ENCODE measurements at regions not wholly inside any gene's neighbourhood (a gene's known extent, or its start where the extent isn't known, plus 50 kb on each side); places are given as distances from the start of the nearest gene placed in this dataset.

GRCh38 chr12:115351514-115352077 is 667.6 kb upstream of the TBX3 start:
- no peak overlapping the region for H3K27ac ChIP-seq
- TF ChIP-seq CTCF (IDR thresholded peaks at IDR 0.05; ENCODE audit: low read depth, low read length): no peak
- H3K36me3 ChIP-seq: no peaks in the 10 kb centered on the region
- H3K27me3 ChIP-seq (ENCODE audit: insufficient read depth, low read depth, severe bottlenecking): peaks cover 5% of the 10 kb centered on the region
- H3K4me3 ChIP-seq (ENCODE audit: low read depth, low read length): no peak overlapping the region
- no peak for DNase-seq
- H3K9me3 ChIP-seq (ENCODE audit: severe bottlenecking): no peaks in the 10 kb centered on the region

- DNase-seq: no peak
- no peak overlapping the region for H3K27ac ChIP-seq
- no peak for TF ChIP-seq CTCF (IDR thresholded peaks at IDR 0.05; ENCODE audit: low read depth, low read length)
- H3K9me3 ChIP-seq (ENCODE audit: severe bottlenecking): no peaks in the 10 kb centered on the region
- no peak overlapping the region for H3K4me3 ChIP-seq (ENCODE audit: low read depth, low read length)
- peaks cover 8% of the 10 kb centered on the region for H3K27me3 ChIP-seq (ENCODE audit: insufficient read depth, low read depth, severe bottlenecking)
- no peaks in the 10 kb centered on the region for H3K36me3 ChIP-seq
These were observed 665.7 kb upstream of the TBX3 start for GRCh38 chr12:115349711-115350110.

GRCh38 chr12:115348301-115348700 is 664.3 kb upstream of the TBX3 start:
- H3K36me3 ChIP-seq: no peaks in the 10 kb centered on the region

GRCh38 chr12:115343601-115344000 is 659.6 kb upstream of the TBX3 start:
- TF ChIP-seq CTCF (IDR thresholded peaks at IDR 0.05; ENCODE audit: low read depth, low read length): no peak
- no peak overlapping the region for H3K4me3 ChIP-seq (ENCODE audit: low read depth, low read length)
- DNase-seq: no peak
- H3K36me3 ChIP-seq: no peaks in the 10 kb centered on the region
- no peak overlapping the region for H3K27ac ChIP-seq
- H3K9me3 ChIP-seq (ENCODE audit: severe bottlenecking): no peaks in the 10 kb centered on the region
- peaks cover 18% of the 10 kb centered on the region for H3K27me3 ChIP-seq (ENCODE audit: insufficient read depth, low read depth, severe bottlenecking)

More at GRCh38 chr12:115348301-115348700, 664.3 kb upstream of the TBX3 start:
- Histone ChIP-seq H3K27me3 (ENCODE audit: insufficient read depth, low read depth, severe bottlenecking) (peaks cover 10% of the 10 kb centered on the region), H3K9me3 (ENCODE audit: severe bottlenecking) (no peaks in the 10 kb centered on the region), H3K4me3 (ENCODE audit: low read depth, low read length) (no peak overlapping the region; the same call in 1 of the 2 replicates), H3K27ac (no peak overlapping the region)
- no peak for TF ChIP-seq CTCF (IDR thresholded peaks at IDR 0.05; ENCODE audit: low read depth, low read length)
- peak; percentile 33 for DNase-seq

GRCh38 chr12:115343008-115343407 is 659.0 kb upstream of the TBX3 start:
- H3K27me3 ChIP-seq (ENCODE audit: insufficient read depth, low read depth, severe bottlenecking): peaks cover 14% of the 10 kb centered on the region
- H3K27ac ChIP-seq: no peak overlapping the region
- TF ChIP-seq CTCF (IDR thresholded peaks at IDR 0.05; ENCODE audit: low read depth, low read length): no peak
- no peaks in the 10 kb centered on the region for H3K36me3 ChIP-seq
- no peaks in the 10 kb centered on the region for H3K9me3 ChIP-seq (ENCODE audit: severe bottlenecking)
- no peak overlapping the region for H3K4me3 ChIP-seq (ENCODE audit: low read depth, low read length)
- DNase-seq: no peak

- Histone ChIP-seq H3K4me3 (ENCODE audit: low read depth, low read length) (no peak overlapping the region), H3K36me3 (no peaks in the 10 kb centered on the region), H3K9me3 (ENCODE audit: severe bottlenecking) (no peaks in the 10 kb centered on the region), H3K27ac (no peak overlapping the region), H3K27me3 (ENCODE audit: insufficient read depth, low read depth, severe bottlenecking) (peaks cover 20% of the 10 kb centered on the region)
- no peak for TF ChIP-seq CTCF (IDR thresholded peaks at IDR 0.05; ENCODE audit: low read depth, low read length)
- no peak for DNase-seq
These were observed 657.5 kb upstream of the TBX3 start for GRCh38 chr12:115341442-115341841.

Measured in WERI-Rb-1 (cell line).